GM18873 (cell line): ENCODE measurements at regions not wholly inside any gene's neighbourhood (a gene's known extent, or its start where the extent isn't known, plus 50 kb on each side); places are given as distances from the start of the nearest gene placed in this dataset.

ENCODE experiments used
- ATAC-seq: cut with Tn5 transposase; IDR thresholded peaks from one replicate; pipeline ENCODE4 v1.9.1; 2021; ENCODE audit warnings: mild to moderate bottlenecking, moderate library complexity, moderate number of reproducible peaks; ENCODE audit not compliant: unreplicated experiment, low FRiP score

DNA sequence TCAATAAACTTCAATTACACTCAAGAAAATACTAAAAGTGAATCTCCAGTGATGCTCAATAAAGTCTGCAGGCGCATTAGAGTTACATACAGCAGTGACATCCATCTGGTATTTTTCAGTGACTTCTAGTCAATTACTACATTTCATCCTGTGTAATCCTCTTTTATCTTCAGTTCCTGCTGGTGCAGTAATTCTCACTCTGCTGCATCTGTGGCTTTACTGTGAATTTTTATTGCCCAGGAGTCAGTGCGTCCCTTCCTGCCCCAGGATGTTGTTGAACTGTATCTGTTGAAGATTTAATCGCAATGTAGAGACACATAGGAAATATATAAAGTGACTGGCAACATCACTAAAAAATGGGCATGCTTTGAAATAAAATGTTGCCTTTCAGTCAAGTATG is 196.3 kb upstream of the TMTC4 start:
- no peak for ATAC-seq

DNA sequence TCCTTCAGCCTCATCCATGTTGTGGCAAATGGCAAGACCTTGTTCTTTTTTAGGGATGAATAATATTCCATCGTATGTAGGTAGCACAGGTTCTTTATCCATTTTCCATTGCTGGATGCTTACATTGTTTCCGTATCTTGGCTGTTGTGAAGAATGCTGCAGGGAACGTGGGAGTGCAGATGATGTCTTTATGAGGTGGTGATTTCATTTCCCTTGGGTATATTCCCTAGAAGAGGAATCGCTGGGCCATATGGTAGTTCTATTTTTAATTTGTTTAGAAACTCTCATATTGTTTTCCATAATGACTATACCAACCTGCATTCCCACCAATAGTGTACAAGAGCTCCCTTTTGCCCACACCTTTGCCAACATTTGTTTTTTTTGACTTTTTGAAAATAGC is 186.3 kb upstream of the TMTC4 start:
- ATAC-seq: no peak

DNA sequence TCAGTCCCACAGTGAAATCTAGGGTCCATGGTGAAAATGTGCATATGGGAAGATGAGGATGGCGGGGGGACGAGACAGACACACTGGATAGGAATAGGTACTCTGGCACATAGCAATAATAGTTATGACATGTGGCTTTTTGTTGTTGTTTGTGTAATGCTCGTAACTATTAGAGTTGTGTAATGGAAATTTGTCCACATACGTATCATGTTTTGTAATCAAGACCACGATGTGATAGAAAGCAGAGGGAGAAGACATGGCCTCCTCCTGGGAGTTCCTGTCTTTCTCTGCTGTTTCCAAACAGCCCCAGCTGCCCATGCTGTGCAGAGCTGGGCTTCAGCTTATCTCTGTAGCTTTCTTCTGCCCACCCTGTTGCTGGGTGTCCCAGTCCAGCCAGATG is 185.3 kb upstream of the TMTC4 start:
- ATAC-seq: no peak

DNA sequence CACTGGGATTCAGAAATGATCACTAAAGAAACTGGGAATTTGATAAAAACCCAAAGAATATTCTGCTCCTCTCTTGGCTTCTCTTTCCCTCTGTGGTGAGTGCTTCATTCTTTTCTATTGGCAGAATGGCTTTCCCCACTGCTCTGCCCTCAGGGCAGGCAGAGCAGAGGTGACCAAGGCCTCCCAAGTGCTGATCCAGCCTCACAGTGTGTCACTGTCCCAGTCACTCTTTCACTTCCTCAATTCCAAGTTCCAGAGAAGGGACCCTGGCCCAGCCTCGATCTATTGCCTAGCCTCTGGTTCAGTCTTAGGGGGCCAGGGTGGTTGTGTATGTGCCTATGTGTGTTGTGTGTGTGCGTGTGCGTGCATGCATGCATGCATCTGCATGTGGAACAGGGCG is 180.6 kb upstream of the TMTC4 start:
- ATAC-seq: no peak

DNA sequence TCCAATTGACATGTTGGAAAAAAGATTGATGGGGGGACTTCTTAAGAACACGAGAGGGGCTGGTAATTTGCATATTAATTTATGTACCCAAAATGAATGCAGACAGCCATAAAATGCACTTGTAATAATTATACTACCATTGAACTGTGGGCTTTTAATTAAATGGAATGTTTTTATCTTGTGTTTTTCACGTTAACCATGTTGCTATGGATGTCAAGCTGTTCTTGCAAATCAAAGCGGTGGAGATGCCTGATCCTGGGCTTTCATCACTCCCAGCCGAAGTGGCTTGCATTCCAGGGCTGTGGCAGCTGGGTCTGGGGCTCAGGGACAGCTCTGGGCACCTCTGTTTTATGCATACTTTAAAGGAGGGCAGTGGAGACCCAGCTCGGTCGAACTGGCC is 179.4 kb upstream of the TMTC4 start:
- no peak for ATAC-seq

DNA sequence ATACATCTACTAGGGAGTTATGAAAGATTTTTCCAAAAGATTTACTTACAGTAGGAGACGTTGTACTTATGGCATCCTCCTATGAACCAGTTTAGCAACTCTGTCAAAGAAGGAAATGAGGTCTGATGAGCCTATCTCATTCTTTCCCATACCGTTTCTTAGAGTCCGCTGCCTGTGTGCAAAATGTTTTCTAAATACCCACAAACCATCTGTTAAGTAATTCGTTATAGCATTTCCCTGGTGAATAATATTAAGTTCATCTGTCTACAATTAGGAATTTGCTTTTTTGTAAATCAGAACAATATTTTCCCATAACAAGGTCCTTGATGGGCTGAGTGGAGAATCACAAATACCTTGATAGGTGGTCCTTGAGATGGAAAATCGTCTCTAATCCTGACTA is 178.8 kb upstream of the TMTC4 start:
- no peak for ATAC-seq

DNA sequence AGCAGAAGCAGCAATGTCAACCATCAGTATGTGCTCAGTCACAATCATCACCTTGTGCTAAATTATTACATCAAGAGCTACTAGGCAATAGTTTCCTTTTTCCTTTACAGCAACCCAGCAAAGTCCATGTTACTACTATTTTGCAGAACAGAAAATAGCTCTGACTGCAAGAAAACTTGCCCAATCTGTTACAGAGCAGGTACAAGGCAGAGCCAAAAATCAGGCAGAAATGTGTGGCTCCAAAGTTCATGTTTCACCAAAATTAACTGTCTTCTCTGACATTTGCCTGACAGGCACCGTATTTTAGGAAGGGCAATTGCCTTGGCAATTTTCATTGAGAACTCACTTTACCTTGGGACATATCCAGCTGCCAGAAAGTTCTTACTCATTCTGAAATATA is 177.6 kb upstream of the TMTC4 start:
- no peak for ATAC-seq

DNA sequence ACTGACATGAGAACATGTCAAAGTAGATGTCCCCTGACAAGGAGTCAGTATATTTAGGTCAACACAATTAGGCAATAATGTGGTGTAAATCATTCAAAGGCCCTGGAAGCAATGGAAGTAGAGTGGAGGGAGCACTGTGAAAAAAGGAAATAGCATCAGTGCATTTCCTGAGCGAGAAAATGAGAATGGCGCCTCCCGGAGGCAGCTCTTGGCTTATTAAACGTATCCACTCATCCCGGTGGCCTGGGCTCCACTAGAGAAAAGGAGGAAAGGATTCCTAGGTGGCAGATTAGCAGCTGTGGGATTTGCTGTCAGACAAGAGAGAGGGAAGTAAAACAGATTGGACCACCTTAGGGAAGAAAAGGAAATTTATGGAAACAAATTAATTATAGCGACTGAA is 173.7 kb upstream of the TMTC4 start:
- ATAC-seq: no peak

DNA sequence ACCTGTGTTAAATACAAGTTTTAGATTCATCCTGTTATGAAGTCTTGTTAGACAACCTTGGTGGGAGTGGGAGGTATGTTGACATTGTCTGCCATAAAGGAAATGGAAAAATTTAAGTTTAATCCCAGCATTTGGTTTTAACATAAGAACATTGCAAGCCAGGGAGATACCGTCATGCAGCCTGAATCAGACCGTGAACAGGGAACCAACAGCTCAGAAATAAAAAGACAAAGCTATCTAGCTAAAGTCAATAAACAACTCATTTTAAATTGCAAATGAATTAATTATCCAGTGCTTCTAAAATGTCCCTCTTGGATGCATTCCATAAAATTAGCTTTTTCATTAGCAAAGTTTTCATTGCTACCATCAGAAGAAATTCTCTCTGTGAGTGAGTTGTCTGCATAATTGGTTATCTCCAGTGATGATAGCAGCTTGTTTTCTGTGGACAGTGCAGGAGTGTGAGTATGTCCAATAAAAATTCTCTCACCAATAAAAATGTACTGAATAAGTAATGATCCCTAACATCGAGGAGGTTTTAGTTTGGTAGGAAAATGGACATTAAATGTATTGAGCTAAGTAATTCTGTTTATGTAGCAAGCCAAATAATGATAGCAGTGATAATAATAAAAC is 170.6 kb upstream of the TMTC4 start:
- no peak for ATAC-seq

DNA sequence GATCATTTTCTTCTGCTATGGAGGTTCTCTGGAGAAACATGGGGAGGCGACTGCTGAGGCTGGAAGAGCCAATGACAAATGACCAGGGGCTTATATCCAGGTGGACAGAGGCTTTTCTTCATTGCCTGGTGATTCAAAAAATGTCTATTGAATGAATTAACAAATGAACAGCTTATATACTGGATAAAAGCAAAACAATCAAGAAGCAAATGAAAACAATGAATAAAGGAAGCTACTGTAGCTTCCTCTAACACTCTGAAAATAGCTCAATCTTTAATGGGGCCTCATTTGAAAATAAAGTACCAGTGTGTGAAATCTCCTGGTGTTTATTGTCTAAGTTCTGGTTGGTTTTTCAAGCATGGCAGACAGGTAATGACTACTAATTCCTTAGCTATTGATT is 167.5 kb upstream of the TMTC4 start:
- ATAC-seq: no peak

DNA sequence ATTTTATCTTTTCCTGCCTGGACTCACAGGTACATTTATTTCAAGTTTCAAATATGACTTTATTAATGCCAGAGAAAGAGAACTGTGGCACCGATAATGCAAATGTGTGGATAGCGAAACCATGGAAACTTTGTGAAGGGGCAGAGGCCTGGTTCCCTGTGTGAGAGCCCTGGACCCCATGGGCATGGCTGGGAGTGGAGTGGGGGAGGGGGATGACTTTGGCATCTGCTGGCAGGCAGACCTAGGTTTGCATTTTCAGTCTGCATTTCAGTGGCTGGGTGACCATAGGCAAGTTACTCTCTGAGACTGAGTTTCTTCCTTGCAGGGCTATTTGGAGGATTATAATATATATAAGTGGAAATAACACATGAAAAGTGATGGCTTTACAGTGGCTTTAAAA is 163.8 kb upstream of the TMTC4 start:
- no peak for ATAC-seq

DNA sequence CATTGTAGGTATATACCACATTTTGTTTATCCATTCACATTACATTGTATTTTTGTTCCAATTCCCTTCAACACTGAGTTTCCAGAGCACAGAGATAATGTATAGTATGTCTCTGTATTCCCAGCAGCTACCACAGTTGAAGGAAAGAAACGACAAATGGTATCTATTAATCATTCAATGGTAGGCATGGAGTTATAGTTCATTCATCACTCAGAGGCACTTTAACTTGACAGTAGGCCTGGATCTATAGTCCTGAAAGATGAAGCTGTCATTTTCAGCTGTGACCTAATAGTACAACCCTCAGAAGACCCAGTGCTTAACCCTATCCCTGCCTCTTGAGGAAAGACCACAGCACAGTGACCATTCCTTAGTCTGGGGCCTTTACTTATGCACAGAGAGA is 163.0 kb upstream of the TMTC4 start:
- ATAC-seq: no peak

DNA sequence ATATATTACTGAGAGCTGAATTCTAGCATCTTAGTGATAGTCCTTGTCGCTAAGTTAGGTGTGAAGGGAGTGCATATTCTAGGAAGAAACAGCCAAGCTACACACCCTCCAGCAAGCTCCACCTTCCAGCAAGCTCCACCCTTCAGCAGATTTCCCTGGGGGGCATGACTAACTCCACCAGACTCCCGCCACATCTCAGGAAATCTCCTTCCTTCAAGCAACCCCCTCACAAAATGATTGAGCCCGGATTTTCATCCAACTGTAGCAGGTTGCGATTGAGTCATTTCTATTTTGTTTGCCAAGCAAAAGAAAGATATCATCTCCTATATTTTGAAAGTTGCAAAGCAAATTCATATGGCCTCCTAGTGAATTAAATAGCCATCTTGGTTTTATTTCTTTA is 162.1 kb upstream of the TMTC4 start:
- ATAC-seq: no peak

DNA sequence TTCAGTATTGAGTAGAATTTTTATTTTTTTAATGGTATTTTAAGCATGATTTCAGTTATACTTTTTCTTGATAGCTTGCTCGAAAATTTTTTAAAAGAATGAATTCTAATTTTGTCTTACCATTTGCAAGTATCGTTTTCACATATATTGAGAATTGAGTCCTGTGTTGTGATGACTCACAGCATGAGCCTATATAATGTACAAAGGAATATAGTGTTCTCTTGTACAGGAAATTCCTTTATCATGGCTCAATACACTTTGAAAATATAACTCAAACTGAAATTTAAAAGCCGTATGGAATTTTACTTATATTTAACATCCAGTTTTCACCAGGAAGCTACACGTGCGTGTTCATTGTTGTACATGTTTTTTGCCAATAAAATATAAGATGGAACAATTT is 161.1 kb upstream of the TMTC4 start:
- no peak for ATAC-seq

DNA sequence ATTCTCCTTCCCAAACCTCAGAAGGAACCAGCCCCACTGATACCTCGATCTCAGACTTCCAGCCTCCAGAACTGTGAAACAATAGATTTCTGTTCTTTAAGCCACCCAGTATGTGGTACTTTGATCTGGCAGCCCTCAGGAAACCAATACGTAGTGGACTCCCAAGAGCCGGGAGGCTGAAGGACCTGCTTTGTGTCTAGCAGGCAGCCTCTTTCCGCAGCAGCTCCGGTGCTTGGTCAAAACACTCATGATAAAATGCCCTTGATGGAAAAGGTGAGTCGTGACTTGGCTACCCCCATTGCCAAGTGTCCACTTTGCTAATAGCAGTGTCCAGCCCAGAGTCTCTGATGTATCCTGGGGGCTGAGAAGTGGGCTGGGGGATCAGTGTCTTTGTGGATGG is 158.8 kb upstream of the TMTC4 start:
- ATAC-seq: no peak

DNA sequence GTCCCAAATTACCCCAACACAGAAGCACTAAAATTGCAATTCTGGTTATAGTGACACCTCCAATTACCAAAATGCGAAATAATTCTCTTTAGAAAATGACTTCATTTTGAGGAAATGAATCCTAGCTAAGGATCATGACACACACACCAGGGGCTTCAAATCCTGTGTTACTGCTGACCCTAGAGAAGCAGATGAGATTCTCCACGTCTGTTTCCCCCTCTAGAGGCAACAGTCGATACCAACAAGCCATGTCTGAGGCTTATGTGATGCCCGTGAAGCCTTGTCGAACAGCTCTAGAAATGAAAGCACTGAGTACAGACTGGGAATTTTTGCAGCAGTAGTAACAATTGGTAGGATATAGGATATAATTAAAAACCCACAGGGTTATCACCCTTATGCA is 153.6 kb upstream of the TMTC4 start:
- ATAC-seq: no peak

DNA sequence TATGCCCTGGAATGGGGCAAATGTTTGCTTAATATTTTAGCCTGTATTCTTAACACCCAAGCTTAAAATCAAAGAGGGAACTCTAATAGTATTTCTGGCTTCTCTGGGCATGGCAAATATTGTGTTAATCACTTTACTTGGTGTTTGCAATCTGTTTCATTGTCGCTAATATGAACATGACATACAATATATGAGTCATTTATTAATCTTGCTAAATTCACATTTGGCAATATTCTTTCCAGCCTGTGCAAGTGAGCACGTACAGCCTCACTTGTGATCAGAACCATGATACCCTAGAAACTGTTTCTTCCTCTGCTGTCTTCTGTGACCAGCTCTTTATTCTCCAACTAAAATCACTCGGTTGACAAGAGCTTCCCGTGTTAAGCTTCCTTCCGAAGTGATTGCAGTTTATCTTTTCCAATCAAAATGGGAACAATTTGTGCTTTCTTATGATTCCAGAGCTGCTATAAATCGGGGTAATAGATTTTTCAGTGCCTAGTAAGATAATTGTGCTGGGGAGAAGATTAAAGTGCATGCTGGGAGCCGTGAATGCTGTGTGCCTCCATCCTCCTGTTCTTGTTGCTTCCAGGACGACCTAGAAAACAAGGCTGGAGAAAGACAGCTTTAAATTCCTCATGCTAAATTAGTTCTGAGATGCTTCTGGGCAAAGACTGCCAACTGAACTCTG is 153.0 kb upstream of the TMTC4 start:
- no peak for ATAC-seq

DNA sequence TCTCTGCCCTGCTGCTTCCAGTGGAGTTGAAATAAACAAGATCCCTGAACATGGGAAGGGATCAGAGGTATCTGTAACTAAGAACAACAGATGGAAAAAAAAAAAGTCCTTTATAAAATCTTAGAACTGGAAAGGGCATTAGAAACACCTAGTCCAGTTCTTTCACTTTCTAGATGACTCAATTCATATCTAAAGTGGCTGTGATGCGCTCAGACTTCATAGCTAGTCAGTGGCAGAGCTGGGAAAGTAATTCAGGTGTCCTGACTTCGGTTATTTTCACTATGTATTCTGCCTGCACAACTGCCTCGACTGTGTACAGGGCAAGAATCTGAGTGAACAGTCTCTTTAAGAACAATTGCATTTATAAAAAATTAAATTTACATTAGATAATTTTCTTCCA is 151.8 kb upstream of the TMTC4 start:
- ATAC-seq: no peak

DNA sequence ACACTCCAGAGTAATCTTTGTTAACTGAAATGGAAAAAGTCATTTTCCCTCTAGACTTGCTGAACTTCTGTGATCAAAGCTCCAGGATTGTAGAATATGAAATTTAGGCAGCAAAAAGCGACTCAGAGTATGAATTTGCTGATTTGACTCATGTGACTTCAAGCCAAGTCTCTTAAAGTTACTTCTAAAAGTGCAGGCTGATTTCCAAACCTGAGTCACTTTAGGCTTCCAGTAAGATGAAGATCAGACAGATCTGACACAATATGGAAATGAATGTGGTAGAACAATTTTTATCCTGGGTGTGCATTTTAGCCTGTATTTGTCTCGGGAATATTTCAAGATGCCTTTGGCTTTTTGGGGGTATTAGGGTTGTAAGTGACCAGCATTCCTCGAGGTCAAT is 151.0 kb upstream of the TMTC4 start:
- ATAC-seq: no peak

DNA sequence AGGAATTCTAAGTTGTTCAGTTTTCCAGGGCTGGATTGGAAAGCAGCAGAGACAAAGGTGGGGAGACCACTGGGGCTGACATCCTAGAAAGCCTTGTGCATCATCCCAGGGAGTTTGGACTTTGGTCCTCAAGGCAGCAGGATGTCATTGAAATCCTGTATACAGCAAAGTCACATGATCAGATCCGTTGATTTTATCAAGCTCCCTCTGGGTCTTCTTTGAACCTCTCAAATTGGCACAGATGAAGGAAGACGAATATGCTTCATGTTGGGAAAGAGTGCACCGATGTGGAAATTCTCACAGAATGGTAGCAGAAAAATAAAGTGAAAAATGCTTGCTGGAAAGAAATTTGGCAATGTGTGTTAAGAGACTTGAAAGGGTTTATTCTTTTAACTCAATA is 149.8 kb upstream of the TMTC4 start:
- ATAC-seq: no peak

DNA sequence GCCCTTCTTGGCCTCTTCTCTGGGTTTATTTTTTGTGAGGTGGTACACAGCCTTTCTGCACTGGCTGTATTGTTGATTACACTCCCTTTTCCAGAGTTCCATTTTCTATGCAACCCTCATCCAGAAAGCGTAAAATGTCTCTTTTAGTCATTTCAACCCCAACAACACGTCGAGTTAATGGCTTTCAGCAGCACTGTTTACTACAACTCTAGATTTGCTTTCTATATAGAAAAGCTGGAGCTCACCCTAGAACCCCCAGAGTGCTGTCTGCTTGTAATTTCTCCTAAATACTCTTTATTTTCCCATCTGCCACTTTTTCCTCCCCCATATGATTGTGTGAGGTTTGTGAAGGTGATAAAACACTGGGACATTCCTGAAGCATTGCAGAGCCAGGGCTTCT is 148.9 kb upstream of the TMTC4 start:
- no peak for ATAC-seq

DNA sequence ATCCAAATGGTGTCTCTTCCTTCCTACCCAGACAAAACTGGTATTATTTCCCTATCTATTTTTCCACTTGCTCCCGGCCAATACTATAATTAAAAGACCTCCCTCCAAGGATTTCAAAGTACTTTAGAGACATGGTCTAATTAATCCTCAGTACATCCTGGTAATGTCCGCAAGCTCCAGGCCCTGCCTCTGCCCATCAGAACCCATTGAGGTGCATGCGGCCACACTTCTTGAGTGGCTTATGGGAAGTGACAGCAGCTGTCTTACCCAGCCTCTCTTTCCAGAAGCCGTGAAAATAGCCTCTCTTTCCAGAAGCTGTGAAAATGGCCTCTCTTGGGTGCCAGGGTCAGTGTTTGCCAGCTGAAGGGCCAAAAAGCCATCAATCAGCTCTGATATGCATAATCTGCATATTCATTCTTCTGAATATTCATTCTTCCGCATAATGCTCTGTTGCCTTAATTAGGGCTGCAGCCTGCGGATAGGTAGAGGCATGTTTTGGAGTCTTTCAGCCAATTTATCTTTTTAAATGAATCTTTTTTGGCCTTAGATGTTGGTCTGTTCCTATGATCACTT is 148.4 kb upstream of the TMTC4 start:
- ATAC-seq: no peak
